Panc1 (cell line): ENCODE measurements at regions not wholly inside any gene's neighbourhood (a gene's known extent, or its start where the extent isn't known, plus 50 kb on each side); places are given as distances from the start of the nearest gene placed in this dataset.

Experiments used
- ATAC-seq: fragments of 200-7000 bp; cut with Tn5 transposase; 2 replicates; pipeline ENCODE4 v1.9.1; 2020; ENCODE audit warnings: mild to moderate bottlenecking, moderate library complexity
- BruUV-seq: library from RNA; stranded (reverse); fragments of 400-500 nt; replicated peaks from 2 replicates; lab custom pipeline; 2021; lab: Mats Ljungman, UMichigan
- CTCF ChIA-PET: fragments of 300-600 bp; sonication (Branson Sonifier 250); formaldehyde crosslinking; loops from one replicate; lab custom pipeline; 2022; ENCODE audit warnings: antibody characterized with exemption; lab: Charles Lee
- POLR2A ChIA-PET: fragments of 300-600 bp; sonication (Branson Sonifier 250); formaldehyde crosslinking; loops from one replicate; lab custom pipeline; 2022; ENCODE audit warnings: antibody characterized with exemption; lab: Charles Lee
- DNase-seq: peaks from one replicate; pipeline ENCODE4 v3.0.0-alpha.2; 2010; ENCODE audit warnings: low read depth, low spot score
- H3K27ac ChIP-seq: 2 replicates; pipeline ENCODE4 v1.5.1; 2011; ENCODE audit warnings: mild to moderate bottlenecking, low read length, inconsistent platforms
- H3K27me3 ChIP-seq: fragments of 200-500 bp; sonication (Bioruptor generic); 2 replicates; pipeline ENCODE4 v1.6.0; 2014; ENCODE audit warnings: low read length, inconsistent platforms; ENCODE audit not compliant: control insufficient read depth, insufficient read depth
- H3K36me3 ChIP-seq: fragments of 200-500 bp; sonication (Bioruptor generic); 2 replicates; pipeline ENCODE4 v1.5.1; 2014; ENCODE audit warnings: inconsistent platforms, mild to moderate bottlenecking, low read length, moderate library complexity; ENCODE audit not compliant: control insufficient read depth, insufficient read depth
- H3K4me1 ChIP-seq: 2 replicates; pipeline ENCODE4 v1.5.1; 2011; ENCODE audit warnings: inconsistent platforms, mild to moderate bottlenecking, low read length, moderate library complexity; ENCODE audit not compliant: control insufficient read depth, insufficient read depth
- H3K4me3 ChIP-seq, 2 experiments: 2 replicates each; pipeline ENCODE4 v1.5.1; 2011 to 2012; ENCODE audit warnings: low read depth in 2 of 2, low read length in 2 of 2, mild to moderate bottlenecking in 2 of 2, inconsistent platforms in 1 of 2, moderate library complexity in 1 of 2
- H3K9me3 ChIP-seq: fragments of 200-500 bp; sonication (Bioruptor generic); 2 replicates; pipeline ENCODE4 v1.5.1; 2014; ENCODE audit warnings: low read depth, mild to moderate bottlenecking, inconsistent platforms, low read length, moderate library complexity; ENCODE audit not compliant: control insufficient read depth, insufficient read depth
- CTCF ChIP-seq: fragments of 450-650 bp; IDR thresholded peaks from 2 replicates; pipeline ENCODE4 v1.5.1; 2017; ENCODE audit warnings: mild to moderate bottlenecking
- POLR2AphosphoS5 ChIP-seq: IDR thresholded peaks from 2 replicates; pipeline ENCODE4 v1.6.1; 2012; ENCODE audit warnings: mild to moderate bottlenecking, low read depth, low read length, moderate library complexity
- SIN3A ChIP-seq: IDR thresholded peaks from 2 replicates; pipeline ENCODE4 v1.6.1; 2012; ENCODE audit warnings: low read depth, mild to moderate bottlenecking, low read length, moderate library complexity, borderline replicate concordance; ENCODE audit not compliant: insufficient read depth
- TCF7L2 ChIP-seq: IDR thresholded peaks from 2 replicates; pipeline ENCODE4 v1.6.1; 2011; ENCODE audit warnings: mild to moderate bottlenecking, low read depth, low read length, inconsistent platforms
- in situ Hi-C: cut with HindIII; loops from 2 replicates; pipeline ENCODE4 v1.10.0; 2016; ENCODE audit warnings: low sequenced_read_pairs, low pct_unique_long_range_greater_than_20kb
- intact Hi-C: fragments of 100-400 bp; cut with micrococcal nuclease; formaldehyde crosslinking; loops from one replicate; pipeline ENCODE4 v1.10.0; 2022; ENCODE audit not compliant: unreplicated experiment
- TF ChIP-seq, protein P1 (sequence below), 2 experiments: IDR thresholded peaks; 2 replicates each; pipeline ENCODE4 v1.6.1; 2011 to 2012; ENCODE audit warnings: low read depth in 2 of 2, control low read depth in 1 of 2, low read length in 1 of 2, mild to moderate bottlenecking in 1 of 2, moderate library complexity in 1 of 2; ENCODE audit not compliant: insufficient read depth in 1 of 2

GRCh38 chr6:164000276-164000675, 585.8 kb downstream of the QKI start:
- intact Hi-C loops (no loop called here), in situ Hi-C loops (no loop called here)
- Histone ChIP-seq H3K27ac (no peak overlapping the region), H3K9me3 (no peaks in the 10 kb centered on the region), H3K36me3 (no peaks in the 10 kb centered on the region), H3K4me3 (no peak overlapping the region), H3K4me1 (no peaks in the 10 kb centered on the region), H3K27me3 (no peaks in the 10 kb centered on the region; the same call in 1 of the 2 replicates)
- no peak for ATAC-seq
- CTCF ChIA-PET = no interaction called here
- POLR2A ChIA-PET = no interaction called here
- TF ChIP-seq CTCF (no peak), SIN3A (no peak), POLR2AphosphoS5 (no peak), TCF7L2 (no peak)
- TF ChIP-seq, protein P1, sequence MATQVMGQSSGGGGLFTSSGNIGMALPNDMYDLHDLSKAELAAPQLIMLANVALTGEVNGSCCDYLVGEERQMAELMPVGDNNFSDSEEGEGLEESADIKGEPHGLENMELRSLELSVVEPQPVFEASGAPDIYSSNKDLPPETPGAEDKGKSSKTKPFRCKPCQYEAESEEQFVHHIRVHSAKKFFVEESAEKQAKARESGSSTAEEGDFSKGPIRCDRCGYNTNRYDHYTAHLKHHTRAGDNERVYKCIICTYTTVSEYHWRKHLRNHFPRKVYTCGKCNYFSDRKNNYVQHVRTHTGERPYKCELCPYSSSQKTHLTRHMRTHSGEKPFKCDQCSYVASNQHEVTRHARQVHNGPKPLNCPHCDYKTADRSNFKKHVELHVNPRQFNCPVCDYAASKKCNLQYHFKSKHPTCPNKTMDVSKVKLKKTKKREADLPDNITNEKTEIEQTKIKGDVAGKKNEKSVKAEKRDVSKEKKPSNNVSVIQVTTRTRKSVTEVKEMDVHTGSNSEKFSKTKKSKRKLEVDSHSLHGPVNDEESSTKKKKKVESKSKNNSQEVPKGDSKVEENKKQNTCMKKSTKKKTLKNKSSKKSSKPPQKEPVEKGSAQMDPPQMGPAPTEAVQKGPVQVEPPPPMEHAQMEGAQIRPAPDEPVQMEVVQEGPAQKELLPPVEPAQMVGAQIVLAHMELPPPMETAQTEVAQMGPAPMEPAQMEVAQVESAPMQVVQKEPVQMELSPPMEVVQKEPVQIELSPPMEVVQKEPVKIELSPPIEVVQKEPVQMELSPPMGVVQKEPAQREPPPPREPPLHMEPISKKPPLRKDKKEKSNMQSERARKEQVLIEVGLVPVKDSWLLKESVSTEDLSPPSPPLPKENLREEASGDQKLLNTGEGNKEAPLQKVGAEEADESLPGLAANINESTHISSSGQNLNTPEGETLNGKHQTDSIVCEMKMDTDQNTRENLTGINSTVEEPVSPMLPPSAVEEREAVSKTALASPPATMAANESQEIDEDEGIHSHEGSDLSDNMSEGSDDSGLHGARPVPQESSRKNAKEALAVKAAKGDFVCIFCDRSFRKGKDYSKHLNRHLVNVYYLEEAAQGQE (IDR thresholded peaks at IDR 0.05; ENCODE audit: insufficient read depth in 1 of 2, low read depth in 2 of 2, low read length in 1 of 2) = no peak
- DNase-seq = no peak
- no TSS peak for BruUV-seq

DNA sequence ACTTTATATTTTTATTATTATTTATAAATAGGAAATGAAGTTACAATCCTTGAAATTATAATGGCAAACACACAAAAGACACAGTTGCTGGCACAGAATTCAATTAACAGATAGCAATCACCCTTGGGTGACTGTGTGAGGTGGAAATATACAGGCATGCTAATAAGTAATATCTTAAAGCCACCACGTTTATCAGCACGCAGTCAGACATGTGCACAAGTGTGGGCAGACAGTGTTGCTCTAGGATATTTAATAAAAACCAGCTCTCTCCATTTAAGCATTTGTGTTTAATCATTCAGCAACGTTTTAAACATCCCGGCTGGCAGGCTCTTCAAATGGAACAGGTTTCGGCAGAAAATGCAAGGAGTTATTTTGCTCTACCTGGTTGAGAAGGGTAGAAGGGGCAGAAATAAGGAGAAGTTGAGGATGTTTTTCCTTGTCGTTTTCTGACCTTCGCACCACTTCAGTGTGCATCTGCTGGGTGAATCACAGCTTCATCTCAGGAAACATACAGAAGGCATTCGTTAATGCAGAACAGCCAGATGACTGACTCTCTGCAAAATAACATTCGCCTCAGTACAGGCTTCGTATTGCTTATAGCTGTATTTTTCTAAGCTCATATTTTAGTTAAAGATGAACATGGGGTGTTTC, 585.1 kb downstream of the QKI start:
- Histone ChIP-seq H3K4me1 (no peaks in the 10 kb centered on the region), H3K27me3 (no peaks in the 10 kb centered on the region; the same call in 1 of the 2 replicates), H3K27ac (no peak overlapping the region), H3K4me3 (no peak overlapping the region), H3K36me3 (no peaks in the 10 kb centered on the region), H3K9me3 (no peaks in the 10 kb centered on the region)
- intact Hi-C loops (no loop called here), in situ Hi-C loops (no loop called here)
- ChIA-PET CTCF (no interaction called here), POLR2A (no interaction called here)
- BruUV-seq = no TSS peak
- DNase-seq (no peak), ATAC-seq (no peak)
- TF ChIP-seq TCF7L2 = no peak
- TF ChIP-seq CTCF = no peak
- no peak for TF ChIP-seq SIN3A
- TF ChIP-seq, protein P1 (IDR thresholded peaks at IDR 0.05; ENCODE audit: insufficient read depth in 1 of 2, low read depth in 2 of 2, low read length in 1 of 2) = no peak
- no peak for TF ChIP-seq POLR2AphosphoS5
